Nephron progenitor cell (in vitro differentiated cells): ENCODE measurements at regions not wholly inside any gene's neighbourhood (a gene's known extent, or its start where the extent isn't known, plus 50 kb on each side); places are given as distances from the start of the nearest gene placed in this dataset.

Experiments
- DNase-seq: peaks from one replicate; pipeline ENCODE4 v3.0.0; 2021
- H3K27ac Mint-ChIP-seq: 2 replicates; pipeline ENCODE4 v1.8.0; 2021; ENCODE audit warnings: mild to moderate bottlenecking, moderate library complexity, mixed read lengths
- H3K27me3 Mint-ChIP-seq: 2 replicates; pipeline ENCODE4 v1.8.0; 2021; ENCODE audit warnings: mild to moderate bottlenecking, low read depth, mixed read lengths; ENCODE audit not compliant: poor library complexity
- H3K36me3 Mint-ChIP-seq: 2 replicates; pipeline ENCODE4 v1.8.0; 2021; ENCODE audit warnings: low read depth, mixed read lengths
- H3K4me1 Mint-ChIP-seq: 2 replicates; pipeline ENCODE4 v1.8.0; 2021; ENCODE audit warnings: mixed read lengths
- H3K4me3 Mint-ChIP-seq: 2 replicates; pipeline ENCODE4 v1.8.0; 2021; ENCODE audit warnings: mild to moderate bottlenecking, moderate library complexity, mixed read lengths
- H3K9me3 Mint-ChIP-seq: 2 replicates; pipeline ENCODE4 v1.8.0; 2021; ENCODE audit warnings: mild to moderate bottlenecking, moderate library complexity, mixed read lengths
- CTCF ChIP-seq: fragments of 200-600 bp; sonication (generic); IDR thresholded peaks from 2 replicates; pipeline ENCODE4 v1.5.0; 2021; ENCODE audit warnings: antibody characterized with exemption

GRCh38 chr5:30341466-30341865 lies 852.0 kb upstream of the CDH6 start:
- no peaks in the 10 kb centered on the region for H3K4me1 Mint-ChIP-seq
- no peak overlapping the region for H3K4me3 Mint-ChIP-seq
- TF ChIP-seq CTCF = no peak
- no peak overlapping the region for H3K27ac Mint-ChIP-seq
- H3K27me3 Mint-ChIP-seq = peaks cover under 1% of the 10 kb centered on the region
- no peaks in the 10 kb centered on the region for H3K9me3 Mint-ChIP-seq
- DNase-seq = no peak
- no peaks in the 10 kb centered on the region for H3K36me3 Mint-ChIP-seq

- no peak for DNase-seq
- H3K9me3 Mint-ChIP-seq = no peaks in the 10 kb centered on the region
- H3K4me3 Mint-ChIP-seq = no peak overlapping the region
- H3K27me3 Mint-ChIP-seq = peaks cover 7% of the 10 kb centered on the region
- no peak for TF ChIP-seq CTCF
- no peak overlapping the region for H3K27ac Mint-ChIP-seq
- H3K4me1 Mint-ChIP-seq = no peaks in the 10 kb centered on the region
- no peaks in the 10 kb centered on the region for H3K36me3 Mint-ChIP-seq
Observed at GRCh38 chr5:30337084-30337573, 856.4 kb upstream of the CDH6 start.

- TF ChIP-seq CTCF = no peak
- no peak overlapping the region for H3K27ac Mint-ChIP-seq
- no peaks in the 10 kb centered on the region for H3K4me1 Mint-ChIP-seq
- no peaks in the 10 kb centered on the region for H3K36me3 Mint-ChIP-seq
- no peaks in the 10 kb centered on the region for H3K9me3 Mint-ChIP-seq
- H3K4me3 Mint-ChIP-seq = no peak overlapping the region
- DNase-seq = no peak
- peaks cover 7% of the 10 kb centered on the region for H3K27me3 Mint-ChIP-seq
Observed at GRCh38 chr5:30331534-30331933, 862.0 kb upstream of the CDH6 start.

- Mint-ChIP-seq H3K9me3 (no peaks in the 10 kb centered on the region), H3K27me3 (peaks cover 4% of the 10 kb centered on the region), H3K4me1 (no peaks in the 10 kb centered on the region), H3K36me3 (no peaks in the 10 kb centered on the region), H3K27ac (no peak overlapping the region), H3K4me3 (no peak overlapping the region)
- DNase-seq = no peak
- no peak for TF ChIP-seq CTCF
Observed at GRCh38 chr5:30325795-30326194, 867.7 kb upstream of the CDH6 start.

- TF ChIP-seq CTCF = no peak
- Mint-ChIP-seq H3K36me3 (no peaks in the 10 kb centered on the region), H3K27me3 (peaks cover 4% of the 10 kb centered on the region), H3K4me3 (no peak overlapping the region), H3K4me1 (no peaks in the 10 kb centered on the region), H3K27ac (no peak overlapping the region), H3K9me3 (no peaks in the 10 kb centered on the region)
- DNase-seq = peak; percentile 4
Observed at GRCh38 chr5:30324083-30324482, 869.4 kb upstream of the CDH6 start.

- H3K9me3 Mint-ChIP-seq = peaks cover 33% of the 10 kb centered on the region
- no peaks in the 10 kb centered on the region for H3K4me1 Mint-ChIP-seq
- no peak for DNase-seq
- peaks cover 3% of the 10 kb centered on the region for H3K27me3 Mint-ChIP-seq
- H3K36me3 Mint-ChIP-seq = no peaks in the 10 kb centered on the region
- no peak overlapping the region for H3K4me3 Mint-ChIP-seq
- H3K27ac Mint-ChIP-seq = no peak overlapping the region
- no peak for TF ChIP-seq CTCF
Observed at GRCh38 chr5:30287890-30288289, 905.6 kb upstream of the CDH6 start.
